Suprapubic skin (tissue), 3 donors: ENCODE measurements at regions not wholly inside any gene's neighbourhood (a gene's known extent, or its start where the extent isn't known, plus 50 kb on each side); places are given as distances from the start of the nearest gene placed in this dataset.

Experiments used
- CTCF ChIP-seq, 2 donors: fragments of 200-600 bp in 1 of 2; fragments of 450-650 bp in 1 of 2; sonication (generic) in 1 of 2; IDR thresholded peaks; one replicate each; pipeline ENCODE4 v1.5.1; 2016 to 2019; ENCODE audit warnings: antibody characterized with exemption in 2 of 2, mild to moderate bottlenecking in 1 of 2, moderate library complexity in 1 of 2
- EP300 ChIP-seq: sonication (generic); formaldehyde crosslinking; IDR thresholded peaks from one replicate; pipeline ENCODE4 v1.6.1; 2017; ENCODE audit warnings: antibody characterized with exemption

GRCh38 chr3:43236008-43236407 lies 50.3 kb upstream of the SNRK start:
- TF ChIP-seq EP300 (no peak), CTCF (IDR thresholded peaks at IDR 0.05) (no peak)
